AG10803 (cell line): ENCODE measurements at regions not wholly inside any gene's neighbourhood (a gene's known extent, or its start where the extent isn't known, plus 50 kb on each side); places are given as distances from the start of the nearest gene placed in this dataset.

ENCODE experiments used
- DNase-seq: peaks from one replicate; pipeline ENCODE4 v3.0.0; 2010; ENCODE audit warnings: low read depth
- H3K4me3 ChIP-seq: 2 replicates; pipeline ENCODE4 v1.5.1; 2011; ENCODE audit warnings: mild to moderate bottlenecking, low read length, control low read depth
- CTCF ChIP-seq: conservative IDR thresholded peaks from 2 replicates; pipeline ENCODE4 v1.5.1; 2011; ENCODE audit warnings: mild to moderate bottlenecking, low read length, control low read depth, inconsistent platforms

DNA sequence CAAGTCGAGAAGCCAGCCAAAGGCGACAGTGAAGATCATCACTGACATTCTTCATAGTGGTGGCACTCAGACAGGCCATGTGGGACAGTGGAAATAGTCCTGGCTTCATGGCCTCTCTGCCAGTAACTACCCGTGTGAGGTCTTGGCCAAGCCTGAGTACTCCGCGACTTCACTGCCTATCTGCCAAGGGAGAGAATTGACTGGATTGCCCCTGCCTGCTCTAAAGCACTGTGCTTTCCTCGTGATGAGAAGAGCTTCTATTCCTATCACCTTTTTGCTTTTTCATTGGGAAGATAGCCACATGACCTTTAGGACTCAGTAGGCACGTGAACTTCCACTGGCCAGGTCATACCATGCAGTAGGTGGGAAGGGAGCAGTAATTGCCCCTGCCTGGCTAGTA, 239.3 kb downstream of the HAUS1 start:
- DNase-seq, result no peak
- H3K4me3 ChIP-seq, result no peak overlapping the region
- no peak for TF ChIP-seq CTCF

DNA sequence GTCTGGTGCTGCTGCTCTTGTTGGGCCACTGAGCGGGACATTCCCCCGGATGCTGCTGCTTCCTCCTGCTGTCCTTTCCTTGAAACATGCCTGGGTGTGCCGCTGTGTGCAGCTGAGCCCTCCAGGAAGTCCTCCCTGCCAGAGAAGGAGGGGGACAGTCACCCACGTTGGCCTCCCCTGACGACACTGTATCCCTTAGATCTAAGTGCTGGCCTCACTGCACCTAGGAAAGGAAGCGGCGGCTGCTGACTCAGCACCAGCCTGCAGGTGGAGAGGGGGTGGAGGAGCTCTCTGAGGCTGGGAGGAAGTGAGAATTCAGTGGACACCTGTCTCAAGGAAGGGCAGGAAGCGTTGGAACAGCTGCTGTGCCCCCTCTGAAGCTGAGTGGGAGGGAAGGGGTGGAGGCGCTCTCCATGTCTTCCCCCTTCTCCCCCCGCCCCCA, 239.8 kb downstream of the HAUS1 start:
- no peak overlapping the region for H3K4me3 ChIP-seq
- no peak for TF ChIP-seq CTCF
- no peak for DNase-seq

- DNase-seq, result no peak
- no peak overlapping the region for H3K4me3 ChIP-seq
- no peak for TF ChIP-seq CTCF
Measured at GRCh38 chr18:46344416-46345180, 240.4 kb downstream of the HAUS1 start.

- DNase-seq, result no peak
- no peak for TF ChIP-seq CTCF
Measured at GRCh38 chr18:46345181-46345465, 240.9 kb downstream of the HAUS1 start.

GRCh38 chr18:46346213-46346612, 242.0 kb downstream of the HAUS1 start:
- DNase-seq, result no peak
- no peak for TF ChIP-seq CTCF
- no peak overlapping the region for H3K4me3 ChIP-seq

More at GRCh38 chr18:46345181-46345465, 240.9 kb downstream of the HAUS1 start:
- H3K4me3 ChIP-seq, result no peak overlapping the region

GRCh38 chr18:46346896-46347630, 242.9 kb downstream of the HAUS1 start:
- DNase-seq, result no peak
- H3K4me3 ChIP-seq, result no peak overlapping the region
- no peak for TF ChIP-seq CTCF

- no peak overlapping the region for H3K4me3 ChIP-seq
- no peak for TF ChIP-seq CTCF
- DNase-seq, result no peak
Measured at GRCh38 chr18:46350598-46351159, 246.5 kb downstream of the HAUS1 start.
